T-helper 9 cell (primary cell): ENCODE measurements at regions not wholly inside any gene's neighbourhood (a gene's known extent, or its start where the extent isn't known, plus 50 kb on each side); places are given as distances from the start of the nearest gene placed in this dataset.

Source experiments
- DNase-seq: peaks from one replicate; pipeline ENCODE4 v3.0.0-alpha.2; 2020

DNA sequence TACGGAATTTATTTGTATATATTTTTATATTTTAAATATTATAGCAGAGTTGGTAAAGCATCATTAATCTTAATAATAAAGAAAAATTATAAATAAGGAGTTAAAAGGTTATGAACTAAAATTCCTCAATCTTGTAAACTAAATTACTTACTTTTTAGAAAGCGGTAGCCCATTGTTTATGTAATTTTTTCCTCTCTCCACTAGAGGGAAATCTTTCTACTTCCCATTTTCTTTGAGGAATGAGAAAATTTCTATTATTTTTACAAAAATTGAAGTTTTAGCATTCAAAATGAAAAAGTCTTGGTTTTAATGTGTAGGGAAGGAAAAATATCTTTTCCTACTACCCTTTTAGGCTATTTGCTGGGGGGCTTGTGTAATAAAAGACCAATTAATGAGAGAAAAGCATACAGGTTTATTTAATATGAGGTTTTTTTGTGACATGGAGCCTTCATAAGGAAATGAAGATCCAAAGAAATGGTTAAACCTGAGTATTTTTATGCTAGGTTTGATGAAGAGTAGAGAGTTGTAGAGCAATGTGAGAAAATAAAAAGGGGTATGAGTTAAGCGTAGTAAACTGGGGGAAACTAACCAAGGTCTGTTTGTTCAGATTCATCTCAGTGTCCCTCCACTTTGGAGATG lies 68.7 kb upstream of the ADAD1 start:
- no peak for DNase-seq

DNA sequence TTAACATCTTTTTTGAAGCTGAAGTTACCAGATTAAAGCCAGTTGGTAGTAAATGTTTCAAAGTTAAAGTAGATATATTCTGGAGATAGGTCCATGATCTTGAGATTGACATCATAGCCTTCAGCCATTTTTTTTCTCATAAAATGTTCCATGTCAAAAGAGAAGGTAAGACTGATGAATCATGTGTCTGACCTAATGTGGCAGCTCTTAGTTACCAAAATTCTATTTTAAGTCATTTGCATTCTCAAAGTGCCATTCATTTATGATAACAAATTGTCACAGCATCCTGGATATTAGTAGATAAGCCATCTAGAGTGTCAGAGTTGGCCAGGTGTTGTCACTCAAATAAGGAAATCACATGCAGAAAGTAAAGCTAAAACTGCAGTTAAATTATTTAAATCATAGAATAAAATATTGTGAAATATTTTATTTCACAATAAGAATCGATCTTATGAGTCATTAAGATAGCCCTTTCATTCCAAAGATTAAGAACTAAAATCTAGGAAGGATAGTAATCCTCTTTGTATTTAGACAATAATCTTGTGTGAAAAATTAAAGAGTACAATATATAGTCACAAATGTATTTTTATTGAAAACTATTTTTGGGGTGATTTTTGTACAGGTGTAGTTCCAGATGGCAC lies 65.7 kb upstream of the ADAD1 start:
- no peak for DNase-seq

DNA sequence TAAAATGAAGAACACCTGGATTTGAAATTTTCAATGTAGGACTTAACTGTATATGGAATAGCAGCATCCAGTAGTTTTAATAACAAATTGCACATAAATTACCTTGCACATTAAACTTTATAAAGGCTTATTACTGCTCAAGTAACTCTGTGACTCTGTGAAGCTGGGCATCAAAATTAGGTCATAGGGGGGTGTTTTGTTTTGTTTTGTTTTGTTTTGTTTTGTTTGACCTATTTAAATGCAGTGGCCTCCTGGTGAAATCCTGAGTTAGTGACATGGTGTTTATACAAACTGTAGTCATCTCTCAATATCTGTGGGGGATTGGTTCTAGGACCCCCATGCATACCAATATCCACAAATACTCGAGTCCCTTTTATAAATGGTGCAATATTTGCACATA lies 51.9 kb upstream of the ADAD1 start:
- no peak for DNase-seq

DNA sequence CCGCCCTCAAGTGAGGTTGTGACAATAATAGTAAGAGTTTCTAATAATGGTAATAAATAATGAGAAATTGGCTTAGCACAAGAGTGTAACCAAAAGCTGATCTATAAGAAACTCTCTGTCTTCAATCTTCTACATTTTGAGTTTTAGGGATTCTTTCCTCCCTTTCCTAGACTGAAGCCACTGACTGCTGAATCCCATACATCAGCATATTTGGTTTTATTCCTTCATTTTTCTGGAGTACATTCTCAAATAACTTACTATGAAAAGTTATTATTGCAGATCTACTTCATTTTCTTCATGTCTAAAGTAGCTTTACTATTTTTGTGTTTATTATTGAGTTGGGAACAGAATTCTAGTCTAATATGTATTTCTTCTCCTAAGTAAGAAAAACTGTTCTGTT lies 49.9 kb upstream of the ADAD1 start:
- DNase-seq, result no peak
